ENCODE measurements at regions not wholly inside any gene's neighbourhood (a gene's known extent, or its start where the extent isn't known, plus 50 kb on each side); places are given as distances from the start of the nearest gene placed in this dataset.
A peak's percentile ranks its signal among the peaks of the same experiment; 100 is the strongest.

DNA sequence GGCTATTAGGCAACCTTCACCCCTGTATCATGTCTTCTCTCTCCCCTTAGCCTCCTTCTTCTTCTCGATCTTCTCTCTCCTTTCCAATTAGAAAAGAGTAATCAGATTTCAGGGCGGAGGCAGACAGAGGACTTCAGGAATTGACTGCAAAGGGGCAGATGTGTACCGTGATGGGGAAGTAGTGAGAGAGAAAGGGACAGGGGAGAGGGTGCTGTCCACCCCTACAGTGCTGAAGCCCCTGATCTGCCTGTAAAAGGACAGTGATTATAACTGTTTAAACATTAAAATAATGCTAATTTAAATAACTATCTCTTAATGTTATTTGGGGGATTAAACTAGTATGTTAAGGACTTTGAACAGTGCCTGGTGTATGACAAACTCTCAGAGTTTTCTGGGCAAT, 178.5 kb downstream of the ACTR3 start:
- FAIRE-seq (no peak), DNase-seq (ENCODE audit: insufficient read length) (no peak)
- TF ChIP-seq POLR2A (IDR thresholded peaks at IDR 0.05; ENCODE audit: low read depth, low read length): no peak
- no peak for TF ChIP-seq TAF1 (IDR thresholded peaks at IDR 0.05; ENCODE audit: borderline replicate concordance, low read depth, low read length)
- no peak for TF ChIP-seq POLR2AphosphoS5 (IDR thresholded peaks at IDR 0.05; ENCODE audit: low read depth, low read length)

DNA sequence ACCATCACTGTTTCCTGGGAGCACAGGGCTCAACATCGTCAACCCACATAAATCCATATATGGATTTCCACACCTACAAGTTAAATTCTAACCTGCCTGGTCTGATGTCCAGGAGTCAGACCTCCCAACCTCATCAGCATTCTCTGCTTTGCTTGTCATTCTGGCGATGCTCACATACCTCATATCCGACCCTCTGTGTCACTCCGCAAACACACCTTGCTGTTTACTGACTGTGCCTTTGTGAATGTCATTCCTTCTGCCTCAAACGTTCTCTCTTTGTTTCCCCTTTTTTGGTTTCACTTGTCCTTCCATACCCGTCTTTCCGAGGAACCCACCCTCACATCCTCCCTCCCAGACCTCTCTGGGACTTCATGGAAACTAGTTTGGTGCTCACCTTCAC, 187.1 kb downstream of the ACTR3 start:
- FAIRE-seq: peak; percentile 27
- no peak for TF ChIP-seq TAF1 (IDR thresholded peaks at IDR 0.05; ENCODE audit: borderline replicate concordance, low read depth, low read length)
- TF ChIP-seq POLR2AphosphoS5 (IDR thresholded peaks at IDR 0.05; ENCODE audit: low read depth, low read length): no peak
- TF ChIP-seq POLR2A (IDR thresholded peaks at IDR 0.05; ENCODE audit: low read depth, low read length): no peak

DNA sequence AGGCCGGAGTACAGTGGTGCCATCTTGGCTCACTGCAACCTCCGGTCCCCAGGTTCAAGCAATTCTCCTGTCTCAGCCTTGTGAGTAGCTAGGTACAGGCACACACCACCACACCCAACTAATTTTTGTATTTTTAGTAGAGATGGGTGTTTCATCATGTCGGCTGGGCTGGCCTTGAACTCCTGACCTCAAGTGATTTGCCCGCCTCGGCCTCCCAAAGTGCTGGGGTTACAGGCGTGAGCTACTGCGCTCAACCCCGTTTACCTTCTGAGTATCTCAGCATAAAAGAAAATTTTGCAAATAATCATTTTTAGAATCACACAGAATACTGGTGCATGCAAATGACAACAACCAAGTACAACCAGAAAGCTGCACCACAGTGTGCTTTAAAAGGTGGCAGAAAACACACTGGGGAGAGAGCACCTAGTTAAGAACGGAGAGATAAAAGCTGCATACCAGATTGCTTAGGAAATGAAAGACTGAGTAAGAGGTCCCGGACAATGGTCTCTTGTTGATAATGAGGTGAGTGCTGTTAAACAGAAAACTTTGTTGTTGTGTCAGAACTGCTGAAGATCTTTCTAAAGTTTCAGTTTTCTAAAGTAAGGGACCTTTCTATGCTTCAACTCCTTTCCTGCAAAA, 189.6 kb downstream of the ACTR3 start:
- FAIRE-seq: no peak

More for the DNA sequence above, 187.1 kb downstream of the ACTR3 start:
- DNase-seq (ENCODE audit: insufficient read length): no peak

DNA sequence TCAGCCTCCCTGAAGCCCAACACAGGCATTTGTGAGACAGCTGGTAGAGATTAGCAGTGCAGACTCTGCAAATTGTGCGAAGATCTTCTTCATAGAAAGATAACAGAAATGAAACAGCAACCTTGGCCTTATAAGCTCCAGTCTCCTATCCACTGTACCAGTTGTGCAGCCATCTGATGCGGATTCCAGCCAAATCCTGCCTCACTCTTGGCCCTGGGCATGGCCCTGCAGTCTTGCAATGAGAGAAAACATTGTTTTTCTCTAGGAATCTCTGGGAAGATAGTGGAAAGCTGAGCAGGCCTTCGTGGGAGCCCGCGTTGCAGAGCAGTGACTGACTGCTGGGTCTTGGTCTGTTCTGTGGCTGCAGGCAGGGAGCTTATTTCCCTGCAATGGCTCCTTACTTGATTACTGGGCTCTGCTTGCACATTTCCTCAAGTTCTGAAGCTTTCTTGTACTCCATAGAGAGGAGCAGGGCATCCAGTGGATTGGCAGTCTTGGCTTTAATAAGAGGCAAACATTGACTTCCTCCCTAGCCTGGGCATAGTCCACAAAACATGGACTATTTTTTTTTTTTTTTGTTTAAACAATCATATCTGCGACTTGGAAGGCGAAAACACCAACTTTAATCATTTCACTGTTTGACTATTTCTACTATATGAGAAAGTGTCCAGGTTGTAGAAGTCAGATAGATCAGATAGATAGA, 193.0 kb downstream of the ACTR3 start:
- FAIRE-seq (no peak), DNase-seq (ENCODE audit: insufficient read length) (no peak)
- TF ChIP-seq POLR2AphosphoS5 (IDR thresholded peaks at IDR 0.05; ENCODE audit: low read depth, low read length) (no peak), TAF1 (IDR thresholded peaks at IDR 0.05; ENCODE audit: borderline replicate concordance, low read depth, low read length) (no peak), POLR2A (IDR thresholded peaks at IDR 0.05; ENCODE audit: low read depth, low read length) (no peak)

More for the DNA sequence above, 189.6 kb downstream of the ACTR3 start:
- no peak for DNase-seq (ENCODE audit: insufficient read length)
- TF ChIP-seq TAF1 (IDR thresholded peaks at IDR 0.05; ENCODE audit: borderline replicate concordance, low read depth, low read length): no peak
- no peak for TF ChIP-seq POLR2AphosphoS5 (IDR thresholded peaks at IDR 0.05; ENCODE audit: low read depth, low read length)
- no peak for TF ChIP-seq POLR2A (IDR thresholded peaks at IDR 0.05; ENCODE audit: low read depth, low read length)

GRCh38 chr2:114083717-114084387, 194.0 kb downstream of the ACTR3 start:
- no peak for TF ChIP-seq TAF1 (IDR thresholded peaks at IDR 0.05; ENCODE audit: borderline replicate concordance, low read depth, low read length)
- TF ChIP-seq POLR2A (IDR thresholded peaks at IDR 0.05; ENCODE audit: low read depth, low read length): no peak
- no peak for TF ChIP-seq POLR2AphosphoS5 (IDR thresholded peaks at IDR 0.05; ENCODE audit: low read depth, low read length)
- FAIRE-seq: no peak
- no peak for DNase-seq (ENCODE audit: insufficient read length)

GRCh38 chr2:114085238-114085637, 195.3 kb downstream of the ACTR3 start:
- DNase-seq (ENCODE audit: insufficient read length) (no peak), FAIRE-seq (no peak)
- TF ChIP-seq POLR2AphosphoS5 (IDR thresholded peaks at IDR 0.05; ENCODE audit: low read depth, low read length): no peak
- no peak for TF ChIP-seq TAF1 (IDR thresholded peaks at IDR 0.05; ENCODE audit: borderline replicate concordance, low read depth, low read length)
- no peak for TF ChIP-seq POLR2A (IDR thresholded peaks at IDR 0.05; ENCODE audit: low read depth, low read length)

GRCh38 chr2:114085992-114086391, 196.1 kb downstream of the ACTR3 start:
- TF ChIP-seq POLR2AphosphoS5 (IDR thresholded peaks at IDR 0.05; ENCODE audit: low read depth, low read length) (no peak), TAF1 (IDR thresholded peaks at IDR 0.05; ENCODE audit: borderline replicate concordance, low read depth, low read length) (no peak), POLR2A (IDR thresholded peaks at IDR 0.05; ENCODE audit: low read depth, low read length) (no peak)
- no peak for DNase-seq (ENCODE audit: insufficient read length)
- FAIRE-seq: no peak

GRCh38 chr2:114089636-114090319, 199.9 kb downstream of the ACTR3 start:
- no peak for FAIRE-seq
- no peak for TF ChIP-seq POLR2A (IDR thresholded peaks at IDR 0.05; ENCODE audit: low read depth, low read length)
- no peak for TF ChIP-seq POLR2AphosphoS5 (IDR thresholded peaks at IDR 0.05; ENCODE audit: low read depth, low read length)
- no peak for TF ChIP-seq TAF1 (IDR thresholded peaks at IDR 0.05; ENCODE audit: borderline replicate concordance, low read depth, low read length)
- DNase-seq (ENCODE audit: insufficient read length): no peak

DNA sequence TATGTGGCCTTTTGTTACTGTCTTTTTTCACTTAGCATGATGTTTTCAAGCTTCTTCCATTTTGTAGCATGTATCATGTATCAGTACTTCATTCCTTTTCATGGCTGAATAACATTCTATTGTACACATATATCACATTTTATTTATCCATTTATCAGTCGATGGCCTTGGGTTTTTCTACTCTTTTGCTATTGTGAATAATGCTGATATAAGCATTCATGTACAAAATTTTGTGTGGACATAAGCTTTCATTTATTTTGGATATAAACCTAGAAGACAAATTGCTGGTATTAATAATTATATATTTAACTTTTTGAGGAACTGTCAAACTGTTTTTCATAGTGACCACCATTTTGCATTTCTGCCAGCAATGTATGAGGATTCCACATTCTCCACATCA, 201.1 kb downstream of the ACTR3 start:
- no peak for DNase-seq (ENCODE audit: insufficient read length)
- no peak for FAIRE-seq
- TF ChIP-seq TAF1 (IDR thresholded peaks at IDR 0.05; ENCODE audit: borderline replicate concordance, low read depth, low read length) (no peak), POLR2A (IDR thresholded peaks at IDR 0.05; ENCODE audit: low read depth, low read length) (no peak), POLR2AphosphoS5 (IDR thresholded peaks at IDR 0.05; ENCODE audit: low read depth, low read length) (no peak)

GRCh38 chr2:114108249-114108648, 218.4 kb downstream of the ACTR3 start:
- no peak for FAIRE-seq
- DNase-seq (ENCODE audit: insufficient read length): no peak
- TF ChIP-seq POLR2A (IDR thresholded peaks at IDR 0.05; ENCODE audit: low read depth, low read length) (no peak), TAF1 (IDR thresholded peaks at IDR 0.05; ENCODE audit: borderline replicate concordance, low read depth, low read length) (no peak), POLR2AphosphoS5 (IDR thresholded peaks at IDR 0.05; ENCODE audit: low read depth, low read length) (no peak)

- DNase-seq (ENCODE audit: insufficient read length): no peak
- no peak for FAIRE-seq
- TF ChIP-seq POLR2A (IDR thresholded peaks at IDR 0.05; ENCODE audit: low read depth, low read length): no peak
- no peak for TF ChIP-seq POLR2AphosphoS5 (IDR thresholded peaks at IDR 0.05; ENCODE audit: low read depth, low read length)
- no peak for TF ChIP-seq TAF1 (IDR thresholded peaks at IDR 0.05; ENCODE audit: borderline replicate concordance, low read depth, low read length)
Measured at GRCh38 chr2:114108824-114109416, 219.0 kb downstream of the ACTR3 start.

Measured in GM12892 (cell line).